ENCODE measurements at regions not wholly inside any gene's neighbourhood (a gene's known extent, or its start where the extent isn't known, plus 50 kb on each side); places are given as distances from the start of the nearest gene placed in this dataset.

DNA sequence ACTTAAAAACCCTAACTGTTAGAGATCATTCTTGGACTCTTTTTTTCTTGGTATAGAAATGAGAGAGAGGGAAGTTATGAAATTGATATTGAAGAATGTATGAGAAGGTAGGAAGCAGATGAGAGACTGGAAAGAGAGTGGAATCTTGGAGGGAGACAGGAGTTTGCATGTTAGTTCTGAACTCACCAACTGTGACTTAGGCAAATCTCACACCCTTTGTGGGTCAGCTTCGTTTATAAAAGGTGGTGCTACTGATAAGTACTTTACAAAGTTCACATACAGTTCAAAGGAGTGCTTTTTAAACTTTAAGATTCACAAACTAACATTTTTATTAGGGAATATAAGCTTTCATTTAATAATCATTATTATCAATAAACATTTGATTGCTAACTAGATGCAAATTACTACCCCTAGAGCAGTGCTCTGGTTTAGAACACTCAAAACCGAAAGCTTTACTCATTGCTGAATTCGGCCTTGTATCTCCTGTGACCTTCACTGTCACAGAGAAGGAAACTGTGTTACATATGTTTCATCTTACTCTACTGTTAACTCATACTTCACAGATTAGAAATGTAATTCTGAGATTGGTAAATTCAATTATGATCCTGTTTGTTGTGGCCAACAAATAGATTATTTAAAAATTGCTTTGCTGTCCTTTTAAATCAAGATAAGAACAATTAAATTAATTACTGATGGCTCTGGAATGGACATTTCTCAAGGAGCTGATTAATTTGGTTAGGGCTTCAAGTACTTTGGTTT is 143.2 kb downstream of the RMI1 start:
- H3K36me3 ChIP-seq (ENCODE audit: control insufficient read depth, insufficient read depth, low read length): no peaks in the 10 kb centered on the region
- no peak overlapping the region for H3K27ac ChIP-seq (ENCODE audit: low read length)
- H3K4me1 ChIP-seq (ENCODE audit: control insufficient read depth, insufficient read depth, low read length): peaks cover 3% of the 10 kb centered on the region
- no CpG with 5 or more reads among the region's 3 CpGs for WGBS (ENCODE audit: insufficient coverage)
- H3K27me3 ChIP-seq (ENCODE audit: control insufficient read depth, insufficient read depth, low read length): no peaks in the 10 kb centered on the region
- H3K4me3 ChIP-seq (ENCODE audit: low read length): no peak overlapping the region
- no peak for DNase-seq
- H3K9me3 ChIP-seq (replicated peaks; ENCODE audit: control insufficient read depth, low read depth, low read length): no peaks in the 10 kb centered on the region

DNA sequence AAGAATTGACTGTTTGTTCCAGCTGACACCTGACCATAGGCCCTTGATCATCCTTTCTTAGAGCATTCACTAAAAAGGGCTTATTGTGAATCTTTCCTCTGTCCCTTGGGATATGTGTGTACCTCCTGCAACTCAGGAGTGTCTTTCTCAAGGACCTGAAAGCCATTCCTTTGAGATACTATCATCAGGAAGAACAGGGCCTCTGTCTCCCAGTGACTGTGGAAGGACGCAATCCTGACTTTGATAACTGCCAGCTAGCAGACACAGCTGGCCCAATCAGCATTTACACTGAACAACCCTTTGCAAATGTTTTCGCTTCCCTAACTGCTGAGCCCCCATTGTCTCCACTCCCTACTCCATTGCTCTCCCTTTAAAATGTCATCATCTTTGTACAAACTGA is 144.4 kb downstream of the RMI1 start:
- Histone ChIP-seq H3K27ac (ENCODE audit: low read length) (no peak overlapping the region), H3K27me3 (ENCODE audit: control insufficient read depth, insufficient read depth, low read length) (no peaks in the 10 kb centered on the region), H3K36me3 (ENCODE audit: control insufficient read depth, insufficient read depth, low read length) (no peaks in the 10 kb centered on the region), H3K4me3 (ENCODE audit: low read length) (no peak overlapping the region), H3K4me1 (ENCODE audit: control insufficient read depth, insufficient read depth, low read length) (peaks cover 3% of the 10 kb centered on the region), H3K9me3 (replicated peaks; ENCODE audit: control insufficient read depth, low read depth, low read length) (no peaks in the 10 kb centered on the region)
- no peak for DNase-seq
- 100% methylated on average over 2 of the region's 2 CpGs for WGBS (ENCODE audit: insufficient coverage)

DNA sequence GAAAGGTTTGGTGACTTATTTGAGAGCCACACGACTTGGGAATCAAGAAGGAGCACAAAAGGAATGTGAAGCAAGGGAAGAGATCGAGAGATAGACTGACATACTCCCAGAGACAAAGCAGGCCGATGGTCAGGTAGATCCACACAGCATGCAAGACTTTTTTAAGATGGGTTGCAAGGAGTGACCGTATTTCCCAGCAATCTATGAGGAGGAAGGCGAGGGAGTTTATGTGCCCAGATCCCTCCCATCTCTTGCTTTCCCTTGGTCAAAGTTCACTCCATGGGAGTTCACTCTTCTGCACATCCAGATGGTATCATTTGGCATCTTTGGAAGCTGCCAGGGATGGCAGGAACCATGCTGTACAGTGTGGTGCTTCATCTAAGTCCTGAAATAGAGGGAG is 148.9 kb downstream of the RMI1 start:
- DNase-seq: no peak
- no peaks in the 10 kb centered on the region for H3K27me3 ChIP-seq (ENCODE audit: control insufficient read depth, insufficient read depth, low read length)
- H3K4me3 ChIP-seq (ENCODE audit: low read length): no peak overlapping the region
- H3K9me3 ChIP-seq (replicated peaks; ENCODE audit: control insufficient read depth, low read depth, low read length): no peaks in the 10 kb centered on the region
- H3K36me3 ChIP-seq (ENCODE audit: control insufficient read depth, insufficient read depth, low read length): no peaks in the 10 kb centered on the region
- no peak overlapping the region for H3K27ac ChIP-seq (ENCODE audit: low read length)
- 52% methylated on average over 4 of the region's 5 CpGs for WGBS (ENCODE audit: insufficient coverage)
- no peaks in the 10 kb centered on the region for H3K4me1 ChIP-seq (ENCODE audit: control insufficient read depth, insufficient read depth, low read length)

DNA sequence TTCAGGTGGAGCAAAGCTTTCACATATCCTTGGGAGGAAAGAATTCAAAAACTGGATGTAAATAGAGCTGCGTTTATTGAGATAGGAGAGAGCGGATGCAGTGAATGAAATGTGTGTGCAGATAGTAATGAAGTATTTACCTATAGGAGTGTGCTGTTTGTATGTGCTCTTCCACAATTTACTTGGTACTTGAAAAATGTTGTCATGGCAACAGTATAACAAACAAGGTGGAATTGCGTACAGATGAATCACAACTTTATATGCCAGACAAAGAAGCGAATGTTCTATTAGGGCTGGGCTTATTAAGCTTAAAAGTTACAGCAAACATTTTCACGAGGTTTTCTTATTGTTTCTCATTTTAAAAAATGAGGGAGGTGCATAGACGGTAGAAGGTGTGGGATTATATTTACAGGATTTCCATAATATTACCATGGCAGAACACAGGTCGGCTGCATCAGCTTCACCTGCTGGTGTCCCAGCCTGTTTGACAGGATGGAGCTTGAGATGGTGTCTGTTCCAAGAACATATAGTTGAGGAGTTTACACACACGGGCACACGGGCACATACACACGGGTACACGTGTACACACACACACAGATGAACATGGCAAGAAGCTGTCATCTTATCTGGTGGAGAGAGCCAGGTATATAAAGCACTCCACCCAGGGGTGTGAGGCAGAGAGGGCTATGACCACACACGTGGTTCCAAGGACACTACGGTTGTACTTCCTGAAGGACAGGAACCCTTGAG is 155.7 kb downstream of the RMI1 start:
- Histone ChIP-seq H3K9me3 (replicated peaks; ENCODE audit: control insufficient read depth, low read depth, low read length) (no peaks in the 10 kb centered on the region), H3K27me3 (ENCODE audit: control insufficient read depth, insufficient read depth, low read length) (peaks cover 6% of the 10 kb centered on the region), H3K36me3 (ENCODE audit: control insufficient read depth, insufficient read depth, low read length) (no peaks in the 10 kb centered on the region), H3K27ac (ENCODE audit: low read length) (no peak overlapping the region), H3K4me3 (ENCODE audit: low read length) (no peak overlapping the region), H3K4me1 (ENCODE audit: control insufficient read depth, insufficient read depth, low read length) (peaks cover 14% of the 10 kb centered on the region)
- 89% methylated on average over 4 of the region's 13 CpGs for WGBS (ENCODE audit: insufficient coverage)
- DNase-seq: peak; percentile 36

DNA sequence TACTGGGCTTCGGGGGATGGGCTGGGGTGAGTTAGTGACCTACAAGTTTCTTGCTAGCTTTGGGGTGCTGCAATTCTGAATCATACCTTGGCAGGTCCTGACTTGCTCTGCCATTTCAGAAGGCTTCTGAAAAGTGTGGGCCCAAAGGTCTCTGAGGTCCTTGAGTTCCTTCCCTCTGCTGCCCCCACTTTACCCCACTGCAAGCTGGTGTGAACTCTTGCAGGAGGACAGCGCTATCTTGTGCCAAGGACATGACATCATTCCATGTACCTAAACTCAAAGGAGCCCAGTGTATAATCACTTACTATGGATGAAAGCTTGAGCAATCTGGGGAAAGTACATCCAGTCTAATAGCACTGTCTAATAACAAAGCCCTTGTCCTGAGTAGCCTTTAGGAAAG is 157.4 kb downstream of the RMI1 start:
- WGBS (ENCODE audit: insufficient coverage): 80% methylated on average over 1 of the region's 2 CpGs
- peaks cover 14% of the 10 kb centered on the region for H3K4me1 ChIP-seq (ENCODE audit: control insufficient read depth, insufficient read depth, low read length)

DNA sequence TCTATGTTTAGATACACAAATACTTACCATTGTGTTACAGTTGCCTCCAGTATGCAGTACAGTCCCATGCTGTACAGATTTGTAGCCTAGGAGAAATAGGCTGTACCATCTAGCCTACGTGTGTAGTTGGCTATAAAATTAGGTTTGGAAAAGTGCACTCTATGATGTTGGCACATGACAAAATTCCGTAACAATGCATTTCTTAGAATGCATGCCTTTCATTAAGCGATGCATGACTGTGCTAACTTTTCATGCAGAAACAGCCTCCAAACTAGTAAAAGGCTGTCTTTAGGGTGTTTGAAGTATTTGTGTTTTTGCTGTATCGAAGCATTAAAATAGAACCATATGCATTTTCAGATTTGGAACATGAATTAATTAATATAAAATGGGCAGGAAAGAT is 157.9 kb downstream of the RMI1 start:
- Histone ChIP-seq H3K4me3 (ENCODE audit: low read length) (no peak overlapping the region), H3K27ac (ENCODE audit: low read length) (no peak overlapping the region), H3K27me3 (ENCODE audit: control insufficient read depth, insufficient read depth, low read length) (peaks cover 13% of the 10 kb centered on the region), H3K9me3 (replicated peaks; ENCODE audit: control insufficient read depth, low read depth, low read length) (no peaks in the 10 kb centered on the region), H3K4me1 (ENCODE audit: control insufficient read depth, insufficient read depth, low read length) (peaks cover 14% of the 10 kb centered on the region), H3K36me3 (ENCODE audit: control insufficient read depth, insufficient read depth, low read length) (no peaks in the 10 kb centered on the region)
- WGBS (ENCODE audit: insufficient coverage): no CpG with 5 or more reads among the region's 4 CpGs
- DNase-seq: no peak

More for the DNA sequence above, 157.4 kb downstream of the RMI1 start:
- Histone ChIP-seq H3K4me3 (ENCODE audit: low read length) (no peak overlapping the region), H3K27me3 (ENCODE audit: control insufficient read depth, insufficient read depth, low read length) (peaks cover 13% of the 10 kb centered on the region), H3K27ac (ENCODE audit: low read length) (no peak overlapping the region), H3K9me3 (replicated peaks; ENCODE audit: control insufficient read depth, low read depth, low read length) (no peaks in the 10 kb centered on the region), H3K36me3 (ENCODE audit: control insufficient read depth, insufficient read depth, low read length) (no peaks in the 10 kb centered on the region)
- no peak for DNase-seq

DNA sequence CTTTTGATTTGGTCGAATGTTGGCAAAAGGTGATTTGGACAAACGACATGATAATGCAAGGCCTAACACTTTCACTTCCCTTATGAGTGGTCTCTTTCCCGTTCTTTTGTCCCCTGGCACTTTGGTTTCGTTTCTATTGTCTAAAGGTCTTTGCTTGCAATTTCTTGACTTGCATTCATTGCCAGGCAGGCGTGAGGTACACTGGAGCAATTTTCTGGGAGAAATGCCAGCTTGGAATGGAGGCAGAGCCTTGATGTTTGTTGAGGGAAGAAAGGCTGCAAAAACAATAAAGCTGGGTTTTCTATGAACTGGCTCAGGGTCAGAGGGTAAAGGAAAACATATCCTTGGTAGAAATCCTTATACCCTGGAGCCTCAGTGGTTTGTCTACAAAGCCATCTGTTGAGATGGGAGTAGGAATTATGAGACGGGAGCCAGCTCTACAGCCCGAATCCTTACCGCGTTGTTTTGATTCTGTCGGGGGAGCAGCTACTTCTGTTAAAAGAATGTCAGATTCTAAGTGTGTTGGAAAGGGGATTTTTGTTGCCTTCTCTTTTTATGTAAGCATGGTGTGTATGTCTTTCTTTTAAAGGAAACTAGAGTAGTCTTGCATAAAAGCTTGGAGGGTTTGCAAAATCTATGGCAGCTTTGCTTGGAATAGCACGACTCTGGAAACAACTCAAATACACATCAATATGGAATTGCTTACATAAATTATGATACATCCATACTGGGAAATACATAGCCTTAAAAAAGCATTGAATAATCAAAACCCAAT is 158.9 kb downstream of the RMI1 start:
- peak; percentile 86 for DNase-seq
- Histone ChIP-seq H3K27me3 (ENCODE audit: control insufficient read depth, insufficient read depth, low read length) (peaks cover 13% of the 10 kb centered on the region), H3K36me3 (ENCODE audit: control insufficient read depth, insufficient read depth, low read length) (no peaks in the 10 kb centered on the region), H3K9me3 (replicated peaks; ENCODE audit: control insufficient read depth, low read depth, low read length) (no peaks in the 10 kb centered on the region), H3K4me3 (ENCODE audit: low read length) (no peak overlapping the region), H3K27ac (ENCODE audit: low read length) (peak overlapping the region; percentile 5), H3K4me1 (ENCODE audit: control insufficient read depth, insufficient read depth, low read length) (peaks cover 14% of the 10 kb centered on the region)
- 33% methylated on average over 1 of the region's 11 CpGs for WGBS (ENCODE audit: insufficient coverage)

DNA sequence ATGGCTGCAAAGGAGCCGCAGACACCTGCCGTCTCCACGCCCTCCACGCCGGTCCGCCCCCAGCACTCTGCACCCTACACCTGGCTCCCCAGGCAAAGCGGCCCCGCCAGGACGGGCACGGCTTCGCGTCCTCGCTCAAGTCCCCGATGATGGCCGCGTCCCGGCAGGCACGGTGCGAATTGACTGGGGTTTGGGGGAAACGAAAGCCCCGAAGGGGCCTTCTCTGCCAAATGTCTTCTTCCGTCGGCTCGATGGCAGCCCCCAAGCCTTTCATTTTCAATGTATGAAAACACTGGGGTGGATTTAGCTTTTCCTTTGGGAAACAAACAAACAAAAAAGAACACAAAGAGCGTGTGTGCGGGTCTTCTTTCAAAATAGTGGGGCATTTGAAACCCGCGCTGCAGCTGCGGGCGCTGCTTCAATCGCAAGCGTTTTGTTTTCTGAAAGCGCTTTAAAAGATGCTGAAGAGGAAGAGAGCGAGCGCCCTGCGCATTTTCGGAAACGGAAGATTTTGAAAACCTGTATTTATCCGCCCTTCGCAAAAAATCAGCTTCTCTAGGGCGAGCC is 160.0 kb downstream of the RMI1 start:
- DNase-seq: peak; percentile 60
- H3K27me3 ChIP-seq (ENCODE audit: control insufficient read depth, insufficient read depth, low read length): peaks cover 13% of the 10 kb centered on the region
- no peaks in the 10 kb centered on the region for H3K36me3 ChIP-seq (ENCODE audit: control insufficient read depth, insufficient read depth, low read length)
- no peaks in the 10 kb centered on the region for H3K9me3 ChIP-seq (replicated peaks; ENCODE audit: control insufficient read depth, low read depth, low read length)
- peak overlapping the region; percentile 56 for H3K4me3 ChIP-seq (ENCODE audit: low read length)
- H3K27ac ChIP-seq (ENCODE audit: low read length): peak overlapping the region; percentile 39
- 2% methylated on average over 25 of the region's 41 CpGs for WGBS (ENCODE audit: insufficient coverage)
- H3K4me1 ChIP-seq (ENCODE audit: control insufficient read depth, insufficient read depth, low read length): peaks cover 14% of the 10 kb centered on the region

DNA sequence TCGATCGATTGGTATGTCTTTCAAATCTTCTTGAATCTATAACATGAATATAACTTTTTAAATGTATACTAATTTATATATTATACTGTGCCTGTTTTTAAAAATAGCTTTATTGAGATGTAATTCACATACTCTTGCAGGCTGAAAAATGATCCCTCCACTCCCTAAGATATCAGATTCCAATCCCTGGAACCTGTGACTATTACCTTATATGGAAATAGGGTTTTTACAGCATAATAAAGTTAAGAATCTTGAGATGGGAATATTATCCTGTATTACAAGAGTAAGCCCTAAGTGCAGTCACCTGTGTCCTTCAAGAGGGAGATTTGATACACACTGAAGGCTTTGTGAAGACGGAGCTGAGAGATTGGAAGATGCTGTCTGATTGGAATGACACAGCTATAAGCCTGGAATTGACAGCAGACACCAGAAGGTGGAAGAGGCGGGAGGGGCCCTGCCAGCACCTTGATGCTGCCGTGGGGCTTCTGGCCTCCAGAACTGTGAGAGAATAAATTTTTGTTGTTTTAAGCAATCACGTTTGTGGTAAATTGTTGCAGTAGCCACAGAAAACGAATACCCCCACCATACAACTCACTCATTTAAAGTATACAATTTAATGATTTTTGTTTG is 161.3 kb downstream of the RMI1 start:
- H3K27ac ChIP-seq (ENCODE audit: low read length): no peak overlapping the region
- no peak overlapping the region for H3K4me3 ChIP-seq (ENCODE audit: low read length)
- peaks cover 18% of the 10 kb centered on the region for H3K4me1 ChIP-seq (ENCODE audit: control insufficient read depth, insufficient read depth, low read length)
- H3K27me3 ChIP-seq (ENCODE audit: control insufficient read depth, insufficient read depth, low read length): peaks cover 13% of the 10 kb centered on the region
- no peak for DNase-seq
- no peaks in the 10 kb centered on the region for H3K36me3 ChIP-seq (ENCODE audit: control insufficient read depth, insufficient read depth, low read length)
- WGBS (ENCODE audit: insufficient coverage): 60% methylated on average over 2 of the region's 7 CpGs
- H3K9me3 ChIP-seq (replicated peaks; ENCODE audit: control insufficient read depth, low read depth, low read length): no peaks in the 10 kb centered on the region

Measured in muscle of leg (tissue), 3 donors.